ENCODE measurements at regions not wholly inside any gene's neighbourhood (a gene's known extent, or its start where the extent isn't known, plus 50 kb on each side); places are given as distances from the start of the nearest gene placed in this dataset.
A peak's percentile ranks its signal among the peaks of the same experiment; 100 is the strongest.

GRCh38 chr12:31828071-31828470, 99.2 kb upstream of the AMN1 start:
- TF ChIP-seq CTCF (IDR thresholded peaks at IDR 0.05; ENCODE audit: borderline replicate concordance, extremely low read depth, insufficient read depth), result no peak
- H3K9ac ChIP-seq (ENCODE audit: low read length in 3 of 3), result no peak overlapping the region
- H3K27ac ChIP-seq (ENCODE audit: low read depth in 2 of 2, low read length in 2 of 2), result no peak overlapping the region
- intact Hi-C loops (cut with DNase I), result no loop called here
- no peaks in the 10 kb centered on the region for H3K36me3 ChIP-seq (ENCODE audit: control insufficient read depth in 2 of 3, insufficient read depth in 3 of 3, low read length in 3 of 3)
- FAIRE-seq (no peak), DNase-seq (no peak)
- H3K4me3 ChIP-seq (ENCODE audit: low read length in 3 of 3), result no peak overlapping the region
- H3K4me1 ChIP-seq (ENCODE audit: control insufficient read depth in 2 of 3, insufficient read depth in 2 of 3, low read depth in 1 of 3, low read length in 3 of 3), result no peaks in the 10 kb centered on the region
- no peaks in the 10 kb centered on the region for H3K27me3 ChIP-seq (ENCODE audit: control insufficient read depth, insufficient read depth, low read length)
- H3K9me3 ChIP-seq (ENCODE audit: control insufficient read depth in 2 of 3, insufficient read depth in 1 of 3, low read length in 3 of 3), result peaks cover 0 to 8% (median 0%) of the 10 kb centered on the region in 3 donors

DNA sequence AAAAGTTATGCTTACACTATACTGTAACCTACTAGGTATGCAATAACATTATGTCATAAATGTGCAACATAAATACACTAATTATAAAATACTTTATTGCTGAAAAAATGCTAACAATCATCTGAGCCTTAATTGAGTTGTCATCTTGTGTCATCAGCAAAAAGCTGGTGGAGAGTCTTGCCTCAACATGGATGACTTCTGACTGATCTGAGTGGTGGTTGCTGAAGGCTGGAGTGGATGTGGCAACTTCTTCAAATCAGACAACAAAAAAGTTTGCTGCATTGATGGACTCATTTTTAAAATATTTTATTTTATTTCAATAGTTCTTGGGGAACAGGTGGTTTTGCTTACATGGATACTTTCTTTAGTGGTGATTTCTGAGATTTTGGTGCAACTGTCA, 93.9 kb upstream of the AMN1 start:
- Histone ChIP-seq H3K36me3 (ENCODE audit: control insufficient read depth in 2 of 3, insufficient read depth in 3 of 3, low read length in 3 of 3) (no peaks in the 10 kb centered on the region), H3K27me3 (ENCODE audit: control insufficient read depth, insufficient read depth, low read length) (no peaks in the 10 kb centered on the region), H3K9ac (ENCODE audit: low read length in 3 of 3) (no peak overlapping the region), H3K9me3 (ENCODE audit: control insufficient read depth in 2 of 3, insufficient read depth in 1 of 3, low read length in 3 of 3) (peaks cover 0 to 6% (median 0%) of the 10 kb centered on the region in 3 donors), H3K4me1 (ENCODE audit: control insufficient read depth in 2 of 3, insufficient read depth in 2 of 3, low read depth in 1 of 3, low read length in 3 of 3) (no peaks in the 10 kb centered on the region), H3K27ac (ENCODE audit: low read depth in 2 of 2, low read length in 2 of 2) (no peak overlapping the region), H3K4me3 (ENCODE audit: low read length in 3 of 3) (no peak overlapping the region)
- TF ChIP-seq CTCF (IDR thresholded peaks at IDR 0.05; ENCODE audit: borderline replicate concordance, extremely low read depth, insufficient read depth), result no peak
- no peak for DNase-seq
- no peak for FAIRE-seq
- intact Hi-C loops (cut with DNase I), result no loop called here

DNA sequence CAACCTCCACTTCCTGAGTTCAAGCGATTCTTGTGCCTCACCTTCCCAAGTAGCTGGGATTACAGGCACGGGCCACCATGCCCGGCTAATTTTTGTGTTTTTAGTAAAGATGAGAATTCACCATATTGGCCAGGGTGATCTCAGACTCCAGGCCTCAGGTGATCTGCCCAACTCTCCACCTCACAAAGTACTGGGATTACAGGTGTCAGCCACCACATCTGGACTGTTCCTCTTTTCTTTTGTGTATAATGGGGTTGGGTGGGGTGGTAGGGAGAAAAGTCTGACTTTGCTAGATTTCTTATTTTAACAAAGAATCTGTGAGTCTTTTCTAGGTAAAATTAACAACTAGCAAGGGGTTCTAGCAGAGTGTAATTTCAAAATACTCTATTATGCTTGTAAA, 92.7 kb upstream of the AMN1 start:
- Histone ChIP-seq H3K4me1 (ENCODE audit: control insufficient read depth in 2 of 3, insufficient read depth in 2 of 3, low read depth in 1 of 3, low read length in 3 of 3) (no peaks in the 10 kb centered on the region), H3K36me3 (ENCODE audit: control insufficient read depth in 2 of 3, insufficient read depth in 3 of 3, low read length in 3 of 3) (no peaks in the 10 kb centered on the region), H3K9ac (ENCODE audit: low read length in 3 of 3) (no peak overlapping the region), H3K9me3 (ENCODE audit: control insufficient read depth in 2 of 3, insufficient read depth in 1 of 3, low read length in 3 of 3) (peaks cover 0 to 6% (median 0%) of the 10 kb centered on the region in 3 donors), H3K27ac (ENCODE audit: low read depth in 2 of 2, low read length in 2 of 2) (no peak overlapping the region), H3K4me3 (ENCODE audit: low read length in 3 of 3) (no peak overlapping the region), H3K27me3 (ENCODE audit: control insufficient read depth, insufficient read depth, low read length) (no peaks in the 10 kb centered on the region)
- TF ChIP-seq CTCF (IDR thresholded peaks at IDR 0.05; ENCODE audit: borderline replicate concordance, extremely low read depth, insufficient read depth), result no peak
- DNase-seq, result no peak
- FAIRE-seq, result no peak
- intact Hi-C loops (cut with DNase I), result no loop called here

DNA sequence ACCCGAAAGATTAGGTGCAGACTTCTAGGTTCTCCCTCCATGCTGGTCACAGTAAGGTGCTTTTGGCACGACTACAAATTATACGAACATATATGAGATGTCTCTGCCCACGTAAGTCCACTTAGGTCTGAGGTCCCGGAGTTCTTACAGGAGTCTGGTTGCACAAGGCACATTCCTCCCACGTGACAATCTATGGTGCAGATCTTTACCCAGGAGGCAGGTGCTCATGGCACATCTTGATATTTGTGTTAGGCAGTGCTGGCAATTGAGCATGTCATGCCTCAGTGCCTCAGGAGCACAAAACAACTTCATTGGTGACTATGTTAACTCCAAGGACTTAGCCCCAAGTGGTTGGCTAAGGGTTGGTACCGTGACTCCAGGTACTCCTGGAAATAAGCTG, 92.0 kb upstream of the AMN1 start:
- FAIRE-seq (no peak), DNase-seq (no peak)
- intact Hi-C loops (cut with DNase I), result no loop called here
- no peak for TF ChIP-seq CTCF (IDR thresholded peaks at IDR 0.05; ENCODE audit: borderline replicate concordance, extremely low read depth, insufficient read depth)
- peaks cover 0 to 1% (median 0%) of the 10 kb centered on the region in 3 donors for H3K9me3 ChIP-seq (ENCODE audit: control insufficient read depth in 2 of 3, insufficient read depth in 1 of 3, low read length in 3 of 3)
- H3K4me1 ChIP-seq (ENCODE audit: control insufficient read depth in 2 of 3, insufficient read depth in 2 of 3, low read depth in 1 of 3, low read length in 3 of 3), result no peaks in the 10 kb centered on the region
- H3K4me3 ChIP-seq (ENCODE audit: low read length in 3 of 3), result peak overlapping the region in 1 of 3 donors; percentile 19
- no peak overlapping the region for H3K9ac ChIP-seq (ENCODE audit: low read length in 3 of 3)
- no peak overlapping the region for H3K27ac ChIP-seq (ENCODE audit: low read depth in 2 of 2, low read length in 2 of 2)
- H3K27me3 ChIP-seq (ENCODE audit: control insufficient read depth, insufficient read depth, low read length), result no peaks in the 10 kb centered on the region
- no peaks in the 10 kb centered on the region for H3K36me3 ChIP-seq (ENCODE audit: control insufficient read depth in 2 of 3, insufficient read depth in 3 of 3, low read length in 3 of 3)
